ENCODE measurements at regions not wholly inside any gene's neighbourhood (a gene's known extent, or its start where the extent isn't known, plus 50 kb on each side); places are given as distances from the start of the nearest gene placed in this dataset.
"Not testable (repeated sequence)": the region's sequence is repeated elsewhere in the genome, so short reads cannot be mapped to it uniquely, and the experiment has no call there.

GRCh38 chr4:55028196-55028595, 97.2 kb downstream of the KDR start:
- peaks cover 5% of the 10 kb centered on the region for H3K9me3 ChIP-seq (ENCODE audit: control insufficient read depth, low read length)
- H3K27ac Mint-ChIP-seq: no peak overlapping the region
- 87 to 93% methylated on average over 6 to 9 of the region's 9 CpGs for WGBS, 2 experiments (ENCODE audit: insufficient coverage in 1 of 2, insufficient read length in 1 of 2)
- peaks cover 8% of the 10 kb centered on the region for H3K27me3 Mint-ChIP-seq (ENCODE audit: insufficient read depth)
- no peaks in the 10 kb centered on the region for H3K36me3 ChIP-seq (ENCODE audit: control insufficient read depth, insufficient read depth, low read length)
- H3K4me3 ChIP-seq (ENCODE audit: low read length): no peak overlapping the region
- peaks cover under 1% of the 10 kb centered on the region for H3K9me3 Mint-ChIP-seq
- no peaks in the 10 kb centered on the region for H3K36me3 Mint-ChIP-seq (ENCODE audit: low read depth)
- DNase-seq: no peak
- H3K9ac ChIP-seq (ENCODE audit: extremely low read depth, low read length, poor library complexity, severe bottlenecking): no peak overlapping the region
- H3K4me3 Mint-ChIP-seq: no peak overlapping the region
- peaks cover 32% of the 10 kb centered on the region for H3K4me1 Mint-ChIP-seq
- H3K4me1 ChIP-seq (ENCODE audit: control insufficient read depth, insufficient read depth, low read length): peaks cover 9% of the 10 kb centered on the region
- H3K27me3 ChIP-seq (ENCODE audit: control insufficient read depth, insufficient read depth, low read length, poor library complexity, severe bottlenecking): no peaks in the 10 kb centered on the region
- no peak for TF ChIP-seq CTCF (conservative IDR thresholded peaks at IDR 0.05)
- H3K27ac ChIP-seq (ENCODE audit: low read depth, low read length): no peak overlapping the region

- H3K36me3 ChIP-seq (ENCODE audit: control insufficient read depth, insufficient read depth, low read length): no peaks in the 10 kb centered on the region
- peaks cover 2% of the 10 kb centered on the region for H3K9me3 Mint-ChIP-seq
- H3K27ac ChIP-seq (ENCODE audit: low read depth, low read length): no peak overlapping the region
- H3K4me1 ChIP-seq (ENCODE audit: control insufficient read depth, insufficient read depth, low read length): peaks cover 5% of the 10 kb centered on the region
- no peaks in the 10 kb centered on the region for H3K27me3 ChIP-seq (ENCODE audit: control insufficient read depth, insufficient read depth, low read length, poor library complexity, severe bottlenecking)
- peaks cover 26% of the 10 kb centered on the region for H3K4me1 Mint-ChIP-seq
- H3K9ac ChIP-seq (ENCODE audit: extremely low read depth, low read length, poor library complexity, severe bottlenecking): no peak overlapping the region
- no peak for TF ChIP-seq CTCF (conservative IDR thresholded peaks at IDR 0.05)
- DNase-seq: no peak
- H3K9me3 ChIP-seq (ENCODE audit: control insufficient read depth, low read length): peaks cover 7% of the 10 kb centered on the region
- 94% methylated on average over 2 of the region's 2 CpGs; no CpG with 5 or more reads in 1 of the 2 experiments for WGBS, 2 experiments (ENCODE audit: insufficient coverage in 1 of 2, insufficient read length in 1 of 2)
- peaks cover 8% of the 10 kb centered on the region for H3K27me3 Mint-ChIP-seq (ENCODE audit: insufficient read depth)
- H3K27ac Mint-ChIP-seq: no peak overlapping the region
- H3K4me3 Mint-ChIP-seq: no peak overlapping the region
- H3K36me3 Mint-ChIP-seq (ENCODE audit: low read depth): no peaks in the 10 kb centered on the region
- H3K4me3 ChIP-seq (ENCODE audit: low read length): no peak overlapping the region
Observed at GRCh38 chr4:55027596-55027995, 97.8 kb downstream of the KDR start.

GRCh38 chr4:55025456-55025855, 99.9 kb downstream of the KDR start:
- not testable (repeated sequence) for H3K27ac ChIP-seq (ENCODE audit: low read depth, low read length); H3K4me3 ChIP-seq (ENCODE audit: low read length); H3K4me1 ChIP-seq (ENCODE audit: control insufficient read depth, insufficient read depth, low read length); H3K36me3 ChIP-seq (ENCODE audit: control insufficient read depth, insufficient read depth, low read length); H3K4me3 Mint-ChIP-seq; H3K9me3 ChIP-seq (ENCODE audit: control insufficient read depth, low read length); DNase-seq; H3K27me3 ChIP-seq (ENCODE audit: control insufficient read depth, insufficient read depth, low read length, poor library complexity, severe bottlenecking); H3K27me3 Mint-ChIP-seq (ENCODE audit: insufficient read depth); H3K9me3 Mint-ChIP-seq; H3K27ac Mint-ChIP-seq; H3K9ac ChIP-seq (ENCODE audit: extremely low read depth, low read length, poor library complexity, severe bottlenecking); H3K36me3 Mint-ChIP-seq (ENCODE audit: low read depth)
- H3K4me1 Mint-ChIP-seq: peaks cover 12% of the 10 kb centered on the region
- 92 to 94% methylated on average over 5 to 6 of the region's 6 CpGs for WGBS, 2 experiments (ENCODE audit: insufficient coverage in 1 of 2, insufficient read length in 1 of 2)

GRCh38 chr4:55023030-55023429, 102.4 kb downstream of the KDR start:
- Histone ChIP-seq H3K27ac (ENCODE audit: low read depth, low read length) (no peak overlapping the region), H3K27me3 (ENCODE audit: control insufficient read depth, insufficient read depth, low read length, poor library complexity, severe bottlenecking) (no peaks in the 10 kb centered on the region), H3K36me3 (ENCODE audit: control insufficient read depth, insufficient read depth, low read length) (no peaks in the 10 kb centered on the region), H3K4me3 (ENCODE audit: low read length) (no peak overlapping the region), H3K9me3 (ENCODE audit: control insufficient read depth, low read length) (peaks cover 7% of the 10 kb centered on the region), H3K4me1 (ENCODE audit: control insufficient read depth, insufficient read depth, low read length) (peaks cover 23% of the 10 kb centered on the region), H3K9ac (ENCODE audit: extremely low read depth, low read length, poor library complexity, severe bottlenecking) (no peak overlapping the region)
- TF ChIP-seq CTCF (conservative IDR thresholded peaks at IDR 0.05): no peak
- Mint-ChIP-seq H3K4me3 (no peak overlapping the region), H3K36me3 (ENCODE audit: low read depth) (no peaks in the 10 kb centered on the region), H3K27me3 (ENCODE audit: insufficient read depth) (no peaks in the 10 kb centered on the region), H3K4me1 (peaks cover 18% of the 10 kb centered on the region), H3K27ac (no peak overlapping the region), H3K9me3 (peaks cover 2% of the 10 kb centered on the region)
- no peak for DNase-seq
- 86% methylated on average over 1 of the region's 2 CpGs; no CpG with 5 or more reads in 1 of the 2 experiments for WGBS, 2 experiments (ENCODE audit: insufficient coverage in 1 of 2, insufficient read length in 1 of 2)

Measured in endodermal cell (in vitro differentiated cells).